HPDE6-E6E7 (cell line): ENCODE measurements at regions not wholly inside any gene's neighbourhood (a gene's known extent, or its start where the extent isn't known, plus 50 kb on each side); places are given as distances from the start of the nearest gene placed in this dataset.

Experiments used
- DNase-seq: peaks from one replicate; pipeline ENCODE4 v3.0.0; 2011; ENCODE audit warnings: missing footprints; ENCODE audit errors: extremely low spot score

DNA sequence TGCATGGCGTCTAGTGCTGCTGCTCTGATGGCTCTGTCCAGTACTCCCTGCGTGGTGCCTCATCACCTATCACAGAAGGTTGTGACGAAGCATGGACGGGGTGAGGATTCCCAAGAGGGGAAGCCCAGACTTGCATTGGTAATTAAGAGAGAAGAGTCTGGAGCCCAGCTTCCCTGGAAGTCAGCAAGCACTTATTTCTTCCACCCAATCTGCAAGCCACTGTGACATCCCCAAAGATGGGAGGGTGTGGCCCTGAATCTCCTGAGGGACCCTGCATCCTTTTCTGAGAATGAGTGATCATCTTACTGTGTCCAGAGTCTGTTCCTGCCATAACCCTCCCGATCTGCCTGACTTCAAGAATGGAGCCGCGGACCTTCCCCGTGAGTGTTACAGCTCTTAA is 166.7 kb downstream of the PTPN20 start:
- no peak for DNase-seq

DNA sequence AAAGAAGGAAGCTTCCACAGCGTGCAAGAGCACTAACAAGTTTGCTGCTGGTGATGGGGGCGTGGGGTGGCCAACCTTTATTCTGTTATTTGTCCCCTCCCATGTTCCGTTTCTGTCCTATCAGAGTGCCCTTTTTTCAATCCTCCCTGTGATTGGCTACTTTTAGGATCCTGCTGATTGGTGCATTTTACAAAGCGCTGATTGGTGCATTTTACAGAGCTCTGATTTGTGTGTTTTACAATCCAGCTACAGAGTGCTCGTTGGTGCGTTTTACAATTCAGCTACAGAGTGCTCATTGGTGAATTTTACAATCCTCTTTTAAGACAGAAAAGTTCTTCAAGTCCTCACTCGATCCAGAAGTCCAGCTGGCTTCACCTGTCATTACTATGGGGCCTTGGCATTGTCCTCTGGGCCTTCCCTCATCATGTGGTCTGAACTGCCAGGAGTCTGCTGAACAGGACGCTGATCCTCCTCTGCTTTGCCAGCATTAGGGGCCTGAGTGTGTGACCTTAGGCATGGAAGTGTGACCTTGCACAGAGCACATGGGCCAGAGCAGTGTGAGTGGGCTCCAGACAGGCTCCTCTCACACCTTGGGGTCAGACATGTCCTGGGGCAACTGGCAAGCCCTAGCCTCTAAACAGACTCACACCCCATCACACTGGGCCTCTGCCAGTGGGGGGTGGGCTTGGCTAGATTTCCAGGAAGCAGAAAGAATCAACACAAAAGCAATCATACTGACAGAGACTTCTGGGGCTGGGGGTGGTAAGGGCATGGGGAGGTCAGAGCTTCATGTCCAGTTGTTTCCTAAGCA is 167.4 kb downstream of the PTPN20 start:
- no peak for DNase-seq

DNA sequence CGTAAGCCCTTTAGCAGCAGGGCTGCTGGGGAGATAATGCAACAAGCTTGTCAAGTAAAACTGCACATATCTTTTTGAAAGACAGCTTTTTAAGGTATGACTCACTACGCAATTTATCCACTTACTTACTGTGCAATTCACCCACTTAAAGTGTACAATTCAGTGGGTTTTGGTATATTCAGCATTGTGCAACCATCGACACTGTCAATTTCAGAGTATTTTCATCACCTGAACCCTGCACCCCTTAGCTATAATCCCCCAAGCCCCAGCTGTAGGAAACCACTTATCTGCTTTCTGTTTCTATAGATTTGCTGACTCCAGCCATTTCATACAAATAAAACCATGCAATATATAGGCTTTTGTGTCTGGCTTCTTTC is 168.0 kb downstream of the PTPN20 start:
- DNase-seq, result no peak

DNA sequence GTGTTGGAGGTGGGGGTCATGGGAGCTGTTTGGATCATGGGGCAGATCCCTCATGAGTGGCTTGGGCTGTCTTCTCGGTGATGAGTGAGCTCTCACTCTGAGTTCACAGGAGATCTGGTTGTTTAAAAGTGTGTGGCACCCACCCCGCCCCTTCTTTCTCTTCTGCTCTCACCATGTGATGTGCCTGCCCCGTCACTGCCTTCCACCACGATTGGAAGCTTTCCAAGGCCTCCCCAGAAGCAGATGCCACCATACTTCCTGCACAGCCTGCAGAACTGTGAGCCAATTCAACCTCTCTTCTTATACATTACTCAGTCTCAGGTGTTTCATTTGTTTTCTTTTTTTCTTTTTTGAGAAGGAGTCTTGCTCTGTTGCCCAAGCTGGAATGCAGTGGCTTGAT is 170.0 kb downstream of the PTPN20 start:
- no peak for DNase-seq

DNA sequence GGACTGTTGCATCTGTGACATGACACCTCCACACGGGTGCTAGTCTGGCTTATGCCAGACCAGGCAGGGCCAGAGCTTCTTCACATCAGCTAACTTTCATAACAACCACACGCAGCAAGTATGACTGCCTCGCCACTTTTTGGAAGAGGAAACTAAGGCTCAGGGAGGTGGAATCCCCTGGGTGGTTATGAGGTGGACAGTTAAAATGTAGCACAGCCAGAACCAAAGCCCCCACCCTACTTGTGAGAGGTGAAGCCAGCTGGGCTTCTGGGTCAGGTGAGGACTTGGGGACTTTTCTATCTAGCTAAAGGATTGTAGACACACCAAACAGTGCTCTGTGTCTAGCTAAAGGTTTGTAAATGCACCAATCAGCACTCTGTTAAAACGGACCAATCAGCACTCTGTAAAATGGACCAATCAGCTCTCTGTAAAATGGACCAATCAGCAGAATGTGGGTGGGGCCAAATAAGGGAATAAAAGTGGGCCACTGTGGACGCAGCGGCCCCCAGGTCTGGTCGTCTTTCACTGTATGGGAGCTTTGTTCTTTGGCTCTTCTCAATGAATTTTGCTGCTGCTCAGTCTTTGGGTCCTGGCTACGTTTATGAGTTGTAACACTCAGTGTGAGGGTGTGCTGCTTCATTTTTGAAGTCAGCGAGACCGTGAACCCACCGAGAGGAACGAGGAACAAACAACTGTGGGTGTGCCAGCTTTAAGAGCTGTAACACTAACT is 171.0 kb downstream of the PTPN20 start:
- no peak for DNase-seq

DNA sequence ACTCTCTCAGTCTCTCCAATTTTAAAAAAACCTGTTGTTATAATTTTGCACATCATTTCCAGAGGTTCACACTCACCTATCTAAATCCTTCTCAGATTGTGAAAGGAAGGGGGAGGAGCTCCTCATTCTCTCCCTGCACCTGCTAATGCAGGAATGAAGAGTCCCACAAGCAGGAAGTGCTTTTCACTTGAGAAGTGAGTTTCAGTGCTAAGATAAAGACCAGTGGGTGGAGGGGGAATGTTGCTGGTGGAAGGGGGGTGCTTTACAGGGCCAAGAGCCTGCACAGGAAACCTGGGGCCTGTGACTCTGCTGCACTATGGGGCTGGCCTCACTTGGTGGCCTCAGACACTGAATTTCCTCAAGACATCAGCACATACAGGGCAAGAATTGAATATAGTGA is 176.4 kb downstream of the PTPN20 start:
- no peak for DNase-seq

DNA sequence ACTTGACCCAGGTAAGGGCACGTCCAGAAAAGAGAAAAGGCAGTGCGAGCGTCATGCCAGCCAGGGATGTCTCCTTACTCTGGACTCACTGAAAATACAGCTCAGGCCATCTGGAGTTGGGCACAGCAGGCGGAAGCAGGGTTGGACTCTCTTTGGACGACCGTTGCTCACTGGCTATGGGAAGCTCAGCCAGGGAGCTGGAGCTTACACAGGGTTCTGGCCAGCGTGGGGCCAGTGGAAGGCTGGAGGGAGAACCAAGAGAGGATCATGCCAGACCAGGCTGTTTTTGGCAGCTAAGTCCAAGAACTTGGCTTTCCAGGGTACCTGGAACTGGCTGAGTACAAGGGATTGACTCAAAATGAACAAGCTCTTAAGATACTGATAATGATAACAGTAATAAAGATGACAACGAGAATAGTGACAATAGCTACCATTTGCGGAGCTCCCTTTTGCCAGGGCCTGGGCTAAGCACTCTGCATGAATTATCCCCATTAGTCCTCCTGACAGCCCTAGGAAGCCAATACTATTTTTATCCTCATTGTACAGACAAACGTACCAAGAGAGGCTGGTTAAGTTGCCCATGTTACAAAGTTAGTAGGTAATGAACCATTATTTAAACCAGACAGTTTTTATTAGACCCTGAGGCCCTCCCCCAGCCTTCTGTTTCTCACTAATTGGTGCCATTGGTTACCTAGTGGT is 177.6 kb downstream of the PTPN20 start:
- no peak for DNase-seq

DNA sequence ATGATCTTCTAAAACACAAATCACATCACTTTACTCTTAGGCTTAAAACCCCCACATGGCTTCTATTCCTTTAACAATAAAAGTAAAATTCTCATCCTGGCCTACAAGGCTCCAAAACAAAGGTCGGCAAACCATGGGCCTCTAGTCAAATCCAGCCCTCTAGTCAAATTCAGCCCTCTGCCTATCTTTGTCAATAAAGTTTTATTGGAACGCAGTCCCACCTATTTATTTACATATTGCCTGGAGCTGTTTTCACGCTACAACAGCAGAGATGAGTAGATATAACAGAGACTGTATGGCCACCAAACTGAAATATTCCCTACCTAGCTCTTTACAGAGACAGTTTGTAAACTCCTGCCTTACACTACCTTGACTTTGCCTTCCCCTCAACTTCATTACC is 178.8 kb downstream of the PTPN20 start:
- DNase-seq, result no peak

DNA sequence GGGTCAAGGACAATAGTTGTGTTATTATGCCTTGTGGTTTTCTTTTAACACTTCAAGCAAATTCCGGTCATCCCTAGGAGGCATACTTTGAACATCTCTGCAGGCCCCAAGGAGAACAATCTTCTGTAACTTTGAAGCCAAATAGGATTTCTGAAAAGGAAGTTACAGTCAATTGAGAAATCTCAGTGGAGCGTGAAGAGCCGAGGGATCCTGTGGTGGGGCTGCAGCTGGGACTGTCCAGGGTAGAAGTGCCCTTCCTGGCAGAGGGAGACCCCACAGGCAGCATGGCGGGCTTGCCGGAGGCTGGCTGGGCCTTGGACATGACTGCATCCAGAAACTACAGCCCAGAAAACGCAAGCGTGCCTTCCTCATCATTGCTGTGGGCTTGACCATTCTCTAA is 179.7 kb downstream of the PTPN20 start:
- no peak for DNase-seq

DNA sequence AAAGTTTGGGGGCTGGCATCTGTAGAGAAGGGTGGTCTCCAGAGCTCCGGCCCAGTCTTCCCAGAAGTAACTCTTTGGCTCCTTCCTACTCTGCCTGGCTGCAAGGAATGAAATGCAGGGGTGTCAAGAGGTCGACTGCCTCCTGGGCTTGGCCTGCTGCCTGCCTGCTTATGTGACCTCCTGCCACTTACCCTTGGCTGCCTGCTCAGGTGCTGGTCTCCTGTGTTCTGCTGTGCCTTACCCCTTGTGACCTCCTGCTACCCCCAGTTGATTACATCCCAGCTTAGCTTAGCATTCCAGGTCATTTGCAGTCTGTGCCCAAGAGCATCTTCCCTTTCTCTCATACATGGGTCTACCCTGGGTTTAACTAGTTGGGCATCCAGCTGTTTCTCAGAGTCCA is 180.2 kb downstream of the PTPN20 start:
- no peak for DNase-seq

DNA sequence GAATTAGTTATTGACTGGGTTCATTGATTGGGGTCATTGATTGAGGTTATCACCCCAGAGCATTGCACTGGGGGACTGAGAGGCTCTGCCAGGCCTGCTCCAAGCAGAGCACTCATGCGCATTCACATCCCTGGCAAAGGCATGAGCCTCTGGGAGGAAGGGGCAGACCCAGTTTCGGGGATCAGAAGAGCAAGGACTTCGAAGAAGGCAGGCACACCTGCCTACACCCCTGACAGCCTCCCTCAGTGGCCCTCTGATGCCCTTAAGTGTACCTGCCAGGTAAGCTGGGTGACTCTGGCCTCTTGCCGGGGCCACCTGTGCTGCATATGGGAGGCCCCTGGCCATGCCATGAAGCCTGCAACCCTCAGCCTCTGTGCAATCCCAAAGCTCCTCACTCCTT is 181.1 kb downstream of the PTPN20 start:
- no peak for DNase-seq

DNA sequence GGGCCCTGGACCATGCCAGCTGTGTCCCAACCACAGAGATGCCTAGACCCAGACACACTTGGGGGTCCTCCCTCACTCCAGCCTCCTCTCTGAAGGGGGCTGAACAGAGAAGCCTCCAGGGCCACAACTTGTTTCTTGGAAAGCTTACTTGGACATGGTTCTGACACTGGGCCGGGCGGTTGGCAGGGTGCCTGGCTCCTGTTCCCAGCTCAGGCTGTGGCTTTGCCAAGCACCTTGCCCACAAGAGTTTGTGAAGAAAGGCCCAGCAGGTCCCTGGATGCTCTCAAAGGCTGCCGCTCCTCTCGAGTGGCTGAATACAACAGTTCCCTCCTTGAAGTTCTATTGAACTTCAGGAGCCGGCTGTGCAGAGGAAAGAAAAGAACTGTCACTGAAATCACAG is 181.6 kb downstream of the PTPN20 start:
- no peak for DNase-seq

DNA sequence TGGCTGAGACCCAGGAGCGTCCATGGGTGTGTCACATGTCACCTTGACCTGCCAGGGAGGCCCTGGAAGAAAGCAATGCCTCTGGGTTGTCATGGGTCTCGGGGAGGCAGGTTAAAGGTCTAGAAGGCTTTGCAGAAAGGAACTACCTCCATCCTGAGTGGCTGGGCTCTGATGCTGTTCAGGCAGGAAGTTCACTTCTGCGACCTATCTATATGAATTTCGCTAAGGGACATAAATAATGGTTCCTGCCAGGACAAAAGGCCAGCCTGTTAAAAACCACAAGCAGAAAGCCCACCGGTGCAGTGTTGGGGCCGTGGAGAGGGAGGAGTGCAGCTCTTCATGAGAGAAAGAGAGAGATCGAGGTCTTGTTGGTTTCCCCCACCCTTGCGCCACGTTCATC is 182.9 kb downstream of the PTPN20 start:
- DNase-seq, result no peak

DNA sequence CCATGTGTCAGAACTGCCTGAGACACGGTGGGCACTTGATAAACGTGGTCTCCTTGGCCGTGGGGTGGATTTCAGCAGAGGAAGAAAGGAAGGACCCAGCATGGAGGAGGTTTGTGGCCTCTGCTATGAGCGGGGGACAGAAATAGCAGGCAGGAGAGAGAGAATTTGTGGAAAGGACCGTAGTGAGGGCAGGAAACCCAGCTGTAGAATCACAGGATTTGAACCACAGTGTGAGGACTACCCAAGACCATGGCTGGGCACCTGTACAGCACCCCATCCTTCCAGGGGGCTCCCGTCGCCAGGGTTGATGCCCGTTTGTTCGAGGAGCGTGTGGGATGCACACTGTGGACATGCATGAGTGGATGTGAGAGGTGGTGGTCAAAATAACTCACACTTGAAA is 183.4 kb downstream of the PTPN20 start:
- DNase-seq, result no peak

DNA sequence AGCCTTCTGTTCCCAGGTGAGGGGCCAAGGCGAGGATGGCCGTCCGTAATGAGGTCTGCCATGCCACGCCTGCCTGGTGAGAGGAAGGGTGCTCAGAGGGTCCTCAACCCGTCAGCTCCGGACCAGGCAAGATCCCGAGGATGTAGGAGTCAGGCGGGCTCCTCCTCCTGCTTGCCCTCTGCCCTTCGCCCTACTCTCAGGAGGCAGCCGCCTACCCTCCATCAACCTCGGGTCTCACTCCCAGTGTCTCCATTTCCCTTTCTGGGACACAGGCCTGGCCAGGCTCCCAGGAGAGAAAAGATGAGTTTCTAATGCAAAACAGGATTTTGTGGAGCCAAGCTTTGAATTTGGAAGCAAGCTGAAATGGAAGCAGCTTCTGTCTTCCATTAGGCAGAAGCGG is 184.0 kb downstream of the PTPN20 start:
- DNase-seq, result no peak

DNA sequence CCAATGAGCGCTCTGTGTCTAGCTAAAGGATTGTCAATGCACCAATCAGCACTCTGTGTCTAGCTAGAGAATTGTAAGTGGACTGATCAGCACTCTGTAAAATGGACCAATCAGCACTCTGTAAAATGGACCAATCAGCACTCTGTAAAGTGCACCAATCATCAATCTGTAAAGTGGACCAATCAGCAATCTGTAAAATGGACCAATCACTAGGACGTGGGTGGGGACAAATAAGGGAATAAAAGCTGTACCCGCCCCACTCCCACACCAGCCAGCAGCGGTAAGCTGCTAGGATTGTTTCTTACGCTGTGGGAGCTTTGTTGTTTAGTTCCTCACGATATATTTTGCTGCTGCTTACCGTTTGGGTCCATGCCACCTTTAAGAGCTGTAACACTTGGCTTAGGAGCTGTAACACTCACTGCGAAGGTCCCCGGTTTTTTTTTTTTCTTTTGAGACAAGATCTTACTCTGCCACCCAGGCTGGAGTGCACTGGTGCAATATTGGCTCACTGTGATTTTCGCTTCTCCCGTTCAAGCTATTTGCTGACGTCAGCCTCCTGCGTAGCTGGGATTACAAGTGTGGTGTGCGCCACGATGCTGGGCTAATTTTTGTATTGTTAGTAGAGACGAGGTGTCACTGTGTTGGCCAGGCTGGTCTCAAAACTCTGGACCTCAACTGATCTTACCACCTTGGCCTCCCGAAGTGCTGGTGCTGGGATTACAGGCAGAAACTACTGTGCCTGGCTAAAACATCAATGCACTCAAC is 184.8 kb downstream of the PTPN20 start:
- DNase-seq, result no peak

DNA sequence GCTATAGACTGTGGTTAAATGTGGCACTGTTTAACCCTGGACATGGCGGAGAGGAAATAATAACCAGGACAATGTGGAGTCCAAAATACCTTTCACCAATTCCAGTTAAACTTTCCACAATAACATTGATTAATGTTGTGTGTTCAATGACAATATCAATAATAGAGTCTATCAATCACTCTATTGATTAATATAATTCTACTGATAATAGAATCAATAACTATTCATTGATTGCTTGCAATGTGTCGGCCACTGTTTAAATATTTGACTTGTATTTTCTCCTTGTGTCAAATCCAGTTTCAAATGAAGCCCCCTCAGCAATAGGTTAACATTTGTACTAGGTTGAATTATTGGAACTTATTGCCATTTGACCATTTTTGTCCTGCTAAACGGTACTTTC is 187.0 kb downstream of the PTPN20 start:
- no peak for DNase-seq

DNA sequence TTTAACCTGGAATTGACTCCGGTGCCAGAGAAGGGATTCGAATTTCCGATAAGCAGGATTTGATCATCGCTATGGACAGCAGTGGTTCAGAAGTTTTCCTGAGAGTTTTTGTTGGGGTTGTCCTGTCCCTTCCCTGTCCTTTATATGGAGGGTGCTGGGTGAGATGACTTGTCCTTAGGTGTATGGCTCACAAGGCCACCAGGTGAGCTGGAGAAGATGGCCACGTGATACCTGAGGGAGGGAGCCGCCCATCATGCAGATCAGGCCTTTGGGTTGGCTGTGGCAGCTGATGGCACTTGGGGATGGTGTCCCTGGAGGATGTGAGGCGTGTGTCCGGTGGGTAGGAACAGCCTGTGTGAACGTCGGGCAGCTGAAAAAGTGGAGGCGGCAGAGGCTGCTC is 187.7 kb downstream of the PTPN20 start:
- no peak for DNase-seq

DNA sequence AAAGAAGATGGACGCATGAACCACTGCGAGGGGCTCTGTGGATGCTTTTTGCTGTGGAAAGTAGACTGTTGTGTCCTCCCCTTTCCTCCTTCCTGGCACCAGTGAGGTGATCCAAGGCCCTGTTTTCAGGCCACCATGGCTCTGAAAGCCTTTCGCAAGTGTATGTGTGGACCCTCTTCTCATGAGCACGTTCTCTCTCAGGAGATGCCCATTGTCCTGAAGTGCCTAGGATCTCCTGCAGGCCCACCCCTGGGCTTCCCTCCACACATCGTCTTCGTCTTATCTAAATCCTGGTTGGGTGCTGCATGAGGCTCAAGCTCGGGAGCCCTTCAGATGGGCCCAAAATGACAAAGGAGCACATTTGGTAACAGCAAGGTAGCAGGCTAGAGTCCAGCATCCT is 188.2 kb downstream of the PTPN20 start:
- DNase-seq, result no peak

DNA sequence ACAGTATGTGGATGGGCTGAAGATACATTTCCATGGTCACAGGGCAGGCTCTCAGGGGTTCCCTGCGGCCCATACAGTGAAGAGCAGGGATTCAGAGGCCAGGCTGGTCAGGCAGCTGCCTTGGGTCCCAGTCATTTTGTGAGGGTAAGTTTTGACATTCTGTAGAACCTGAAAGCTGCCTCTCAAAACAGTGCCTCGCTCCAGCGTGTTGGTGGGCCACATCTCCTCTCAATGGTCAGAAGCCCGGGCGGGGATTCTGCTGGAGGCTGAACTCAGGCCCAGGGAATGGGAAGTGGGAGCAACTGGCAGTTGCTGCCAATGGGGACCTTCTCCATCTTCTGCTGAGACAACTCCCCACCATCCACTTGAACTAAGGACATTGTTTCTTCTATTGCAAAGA is 190.0 kb downstream of the PTPN20 start:
- DNase-seq, result no peak

DNA sequence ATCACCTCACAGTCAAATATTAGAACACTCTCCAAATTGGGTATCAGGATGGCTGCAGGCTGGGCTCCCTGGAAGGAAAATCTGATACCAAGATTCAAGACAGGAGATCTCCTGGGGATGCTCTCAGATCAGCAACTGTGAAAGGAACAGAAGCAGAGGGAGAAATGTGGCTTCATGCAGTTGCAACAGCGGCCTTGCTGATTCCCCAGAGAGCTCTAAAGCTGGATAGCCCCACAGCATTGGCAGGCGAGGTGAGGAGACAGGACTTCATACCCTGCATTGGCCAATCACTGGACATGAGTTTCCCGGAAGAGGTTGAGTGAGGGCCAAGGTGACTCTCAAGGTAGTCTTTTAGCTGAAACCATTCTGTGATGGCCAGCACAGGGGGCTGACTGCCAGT is 190.6 kb downstream of the PTPN20 start:
- no peak for DNase-seq

DNA sequence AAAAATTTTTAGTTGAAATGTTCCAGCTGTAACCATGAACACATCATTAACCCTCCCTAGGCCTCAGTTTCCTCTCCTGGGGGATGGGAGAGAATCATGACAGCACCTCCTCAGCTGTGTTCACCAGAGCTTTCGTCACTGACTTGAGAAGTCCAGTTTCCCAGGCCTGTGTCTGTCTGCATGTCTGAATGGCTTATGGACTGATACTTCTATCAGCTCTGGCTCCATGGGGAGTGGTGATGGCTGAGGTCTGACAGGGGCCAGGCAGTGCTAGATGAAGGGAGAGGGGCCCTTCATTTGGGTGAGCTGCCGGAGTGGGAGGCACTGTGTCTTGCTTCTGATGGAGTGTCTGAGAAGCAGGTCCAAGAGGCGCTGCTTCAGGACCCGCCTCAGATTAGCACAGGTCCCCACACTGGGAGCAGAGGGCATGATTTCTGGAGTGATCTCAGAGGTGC is 192.9 kb downstream of the PTPN20 start:
- DNase-seq, result no peak
